ENCODE measurements at regions not wholly inside any gene's neighbourhood (a gene's known extent, or its start where the extent isn't known, plus 50 kb on each side); places are given as distances from the start of the nearest gene placed in this dataset.
"Not testable (repeated sequence)": the region's sequence is repeated elsewhere in the genome, so short reads cannot be mapped to it uniquely, and the experiment has no call there.

- no peak for FAIRE-seq
These were observed 71.5 kb upstream of the HSPA9 start for GRCh38 chr5:138646671-138647070.

GRCh38 chr5:138645778-138646575, 70.8 kb upstream of the HSPA9 start:
- no peak for FAIRE-seq

GRCh38 chr5:138643040-138643791, 68.0 kb upstream of the HSPA9 start:
- no peak for FAIRE-seq

GRCh38 chr5:138641547-138642298, 66.5 kb upstream of the HSPA9 start:
- FAIRE-seq, result no peak

GRCh38 chr5:138640646-138641254, 65.5 kb upstream of the HSPA9 start:
- no peak for FAIRE-seq

GRCh38 chr5:138640138-138640537, 64.9 kb upstream of the HSPA9 start:
- FAIRE-seq, result no peak

- FAIRE-seq, result no peak
These were observed 64.1 kb upstream of the HSPA9 start for GRCh38 chr5:138639326-138639725.

- FAIRE-seq, result no peak
These were observed 62.1 kb upstream of the HSPA9 start for GRCh38 chr5:138637256-138637655.

GRCh38 chr5:138636398-138636944, 61.3 kb upstream of the HSPA9 start:
- no peak for FAIRE-seq

GRCh38 chr5:138635708-138636107, 60.5 kb upstream of the HSPA9 start:
- FAIRE-seq, result no peak

- FAIRE-seq, result no peak
These were observed 60.1 kb upstream of the HSPA9 start for GRCh38 chr5:138635265-138635664.

GRCh38 chr5:138634804-138635203, 59.6 kb upstream of the HSPA9 start:
- not testable (repeated sequence) for FAIRE-seq

- peak; percentile 90 for FAIRE-seq
These were observed 57.8 kb upstream of the HSPA9 start for GRCh38 chr5:138632900-138633489.

- no peak for FAIRE-seq
These were observed 56.1 kb upstream of the HSPA9 start for GRCh38 chr5:138631096-138631928.

GRCh38 chr5:138629392-138629791, 54.2 kb upstream of the HSPA9 start:
- FAIRE-seq, result no peak

- no peak for FAIRE-seq
These were observed 51.2 kb upstream of the HSPA9 start for GRCh38 chr5:138626333-138626944.

- no peak for FAIRE-seq
These were observed 49.9 kb upstream of the HSPA9 start for GRCh38 chr5:138625134-138625533.
